Lower leg skin (tissue), 3 donors: ENCODE measurements at regions not wholly inside any gene's neighbourhood (a gene's known extent, or its start where the extent isn't known, plus 50 kb on each side); places are given as distances from the start of the nearest gene placed in this dataset.

Experiments
- POLR2A ChIP-seq, 2 donors: fragments of 450-650 bp; IDR thresholded peaks; one replicate each; pipeline ENCODE4 v1.6.1; 2016 to 2017; ENCODE audit warnings: antibody characterized with exemption in 2 of 2, mild to moderate bottlenecking in 1 of 2, moderate library complexity in 1 of 2
- TF ChIP-seq, protein P1 (sequence below), 3 donors: fragments of 450-650 bp; IDR thresholded peaks; one replicate each; pipeline ENCODE4 v1.5.1; 2016; ENCODE audit warnings: antibody characterized with exemption in 3 of 3, mild to moderate bottlenecking in 3 of 3, moderate library complexity in 2 of 3

DNA sequence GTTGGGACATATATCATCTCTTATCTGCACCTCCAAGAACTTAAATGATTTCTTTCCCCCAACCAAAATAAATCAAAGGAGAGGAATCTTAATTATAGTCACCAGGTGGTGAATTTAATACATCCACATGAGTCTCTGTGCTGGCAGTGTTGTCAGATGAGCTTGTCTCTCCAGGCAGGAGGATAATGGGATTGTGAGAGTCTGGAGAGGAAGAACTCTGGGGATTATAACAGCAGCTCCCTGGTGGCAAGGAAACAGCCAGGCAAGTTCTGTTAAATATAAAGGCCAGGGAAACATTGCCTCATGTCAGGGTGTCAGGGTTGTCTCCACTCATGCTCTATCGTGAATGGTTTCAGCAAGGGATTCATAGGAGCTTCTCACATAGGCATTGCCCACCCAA, 80.8 kb downstream of the TLR4 start:
- TF ChIP-seq, protein P1, sequence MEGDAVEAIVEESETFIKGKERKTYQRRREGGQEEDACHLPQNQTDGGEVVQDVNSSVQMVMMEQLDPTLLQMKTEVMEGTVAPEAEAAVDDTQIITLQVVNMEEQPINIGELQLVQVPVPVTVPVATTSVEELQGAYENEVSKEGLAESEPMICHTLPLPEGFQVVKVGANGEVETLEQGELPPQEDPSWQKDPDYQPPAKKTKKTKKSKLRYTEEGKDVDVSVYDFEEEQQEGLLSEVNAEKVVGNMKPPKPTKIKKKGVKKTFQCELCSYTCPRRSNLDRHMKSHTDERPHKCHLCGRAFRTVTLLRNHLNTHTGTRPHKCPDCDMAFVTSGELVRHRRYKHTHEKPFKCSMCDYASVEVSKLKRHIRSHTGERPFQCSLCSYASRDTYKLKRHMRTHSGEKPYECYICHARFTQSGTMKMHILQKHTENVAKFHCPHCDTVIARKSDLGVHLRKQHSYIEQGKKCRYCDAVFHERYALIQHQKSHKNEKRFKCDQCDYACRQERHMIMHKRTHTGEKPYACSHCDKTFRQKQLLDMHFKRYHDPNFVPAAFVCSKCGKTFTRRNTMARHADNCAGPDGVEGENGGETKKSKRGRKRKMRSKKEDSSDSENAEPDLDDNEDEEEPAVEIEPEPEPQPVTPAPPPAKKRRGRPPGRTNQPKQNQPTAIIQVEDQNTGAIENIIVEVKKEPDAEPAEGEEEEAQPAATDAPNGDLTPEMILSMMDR (IDR thresholded peaks at IDR 0.05): no peak
- no peak for TF ChIP-seq POLR2A (IDR thresholded peaks at IDR 0.05)
